Embryonic facial prominence (tissue), 1 donor: ENCODE measurements at regions not wholly inside any gene's neighbourhood (a gene's known extent, or its start where the extent isn't known, plus 50 kb on each side); places are given as distances from the start of the nearest gene placed in this dataset.
"Not testable (repeated sequence)": the region's sequence is repeated elsewhere in the genome, so short reads cannot be mapped to it uniquely, and the experiment has no call there.

Source experiments
- DNase-seq: peaks from one replicate; pipeline ENCODE4 v3.0.0-alpha.2; 2016; ENCODE audit errors: extremely low spot score

DNA sequence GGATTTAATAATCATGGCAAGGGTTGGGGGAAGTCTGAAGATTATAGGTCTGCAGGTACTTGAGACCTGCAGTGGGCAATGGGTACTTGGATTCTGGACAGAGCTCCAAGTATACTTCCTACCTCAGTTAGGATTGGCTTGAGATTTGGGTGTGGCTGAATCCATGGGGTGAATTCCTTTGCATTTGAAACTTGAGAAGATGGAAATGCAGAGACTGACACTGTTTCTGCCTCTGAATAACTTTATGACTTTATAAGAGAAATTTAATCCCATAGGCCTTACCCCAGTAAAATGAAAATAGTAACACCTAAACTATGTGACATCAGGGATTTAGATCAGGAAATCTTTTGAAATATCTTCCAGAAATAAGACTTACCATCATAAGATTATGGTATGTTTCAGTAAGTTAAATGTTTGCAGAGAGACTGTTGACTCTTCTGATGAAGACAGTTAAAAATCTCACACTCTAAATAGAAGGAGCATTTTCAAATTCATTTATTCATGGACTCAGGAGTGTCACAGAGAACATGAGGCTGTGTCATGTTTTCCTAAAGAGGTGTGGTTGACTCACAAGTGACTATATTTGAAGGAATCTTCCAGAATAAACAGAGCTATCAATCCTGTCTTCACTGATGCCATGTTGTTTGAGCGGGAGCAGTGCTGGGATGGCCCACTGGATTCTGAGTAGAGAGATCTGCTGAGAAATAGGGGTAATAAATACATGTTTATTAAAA lies 513.5 kb upstream of the NR3C2 start:
- no peak for DNase-seq

DNA sequence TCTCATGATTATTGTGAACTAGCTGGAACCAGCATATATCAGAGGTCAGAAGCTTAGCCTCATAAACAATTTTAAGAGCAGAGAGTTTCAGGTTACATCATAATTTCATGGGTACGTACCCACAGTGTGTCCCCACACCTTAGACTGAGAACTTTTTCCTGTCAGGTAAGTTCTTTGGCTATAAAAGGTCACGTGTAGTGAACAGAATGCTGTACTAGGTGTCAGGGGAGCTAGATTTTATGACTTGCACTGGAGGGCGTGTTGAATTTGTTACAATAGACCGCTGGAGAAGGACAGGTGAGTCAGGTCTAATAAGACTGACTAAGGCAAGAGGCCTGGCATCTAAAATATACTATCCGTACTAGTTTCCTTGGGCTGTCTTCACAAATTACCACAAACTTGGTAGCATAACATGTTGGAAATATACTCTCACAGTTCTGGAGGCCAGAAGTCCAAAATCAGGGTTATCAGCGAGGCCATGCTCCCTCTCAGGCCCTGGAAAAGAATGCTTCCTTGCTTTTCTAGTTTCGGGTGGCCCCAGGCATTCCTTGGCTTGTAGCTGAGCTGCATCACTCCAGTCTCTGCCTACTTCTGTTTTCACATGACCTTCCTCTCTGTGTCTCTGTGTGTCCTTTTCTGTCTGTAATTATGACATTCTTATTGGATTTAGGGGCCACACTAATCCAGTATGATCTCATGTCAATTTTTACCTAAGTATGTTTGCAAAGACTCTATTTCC lies 512.0 kb upstream of the NR3C2 start:
- DNase-seq = no peak

DNA sequence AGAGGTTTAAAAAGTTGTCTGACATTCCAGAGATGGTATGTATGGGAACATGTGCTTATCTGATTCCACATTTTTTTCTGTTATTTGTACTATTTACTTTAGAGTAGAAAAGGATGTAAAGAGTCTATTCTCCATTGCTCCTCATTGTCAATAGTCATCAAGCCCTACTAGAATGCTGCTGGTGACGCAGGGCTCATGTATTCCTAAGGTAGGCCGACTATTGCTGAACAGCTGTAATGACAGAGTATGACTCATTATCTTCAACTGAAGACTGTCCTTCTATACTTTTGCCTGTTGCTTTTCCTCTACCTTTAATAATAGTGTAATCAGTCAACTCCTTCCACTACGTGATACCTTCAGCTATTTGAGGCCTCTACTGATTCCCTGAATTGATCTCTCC lies 509.1 kb upstream of the NR3C2 start:
- no peak for DNase-seq

DNA sequence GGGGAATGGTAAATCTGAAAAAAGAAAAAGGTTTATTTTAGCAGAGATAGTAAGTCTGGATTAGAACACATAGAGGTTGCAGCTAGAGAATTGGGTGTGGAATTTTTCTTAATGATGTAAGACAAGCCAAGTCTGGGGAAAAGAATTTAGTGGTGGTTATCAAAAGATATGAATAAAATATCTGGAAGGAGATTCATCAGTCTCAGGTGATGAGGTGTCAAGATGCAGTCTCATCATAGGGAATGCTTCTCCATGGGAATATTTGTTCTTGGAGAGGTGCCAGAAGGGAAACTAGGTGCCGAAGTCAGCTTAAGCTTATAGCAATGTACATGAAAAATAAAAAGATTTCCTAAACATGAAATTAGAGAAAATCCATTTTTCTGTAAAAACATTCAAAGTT lies 504.1 kb upstream of the NR3C2 start:
- no peak for DNase-seq

DNA sequence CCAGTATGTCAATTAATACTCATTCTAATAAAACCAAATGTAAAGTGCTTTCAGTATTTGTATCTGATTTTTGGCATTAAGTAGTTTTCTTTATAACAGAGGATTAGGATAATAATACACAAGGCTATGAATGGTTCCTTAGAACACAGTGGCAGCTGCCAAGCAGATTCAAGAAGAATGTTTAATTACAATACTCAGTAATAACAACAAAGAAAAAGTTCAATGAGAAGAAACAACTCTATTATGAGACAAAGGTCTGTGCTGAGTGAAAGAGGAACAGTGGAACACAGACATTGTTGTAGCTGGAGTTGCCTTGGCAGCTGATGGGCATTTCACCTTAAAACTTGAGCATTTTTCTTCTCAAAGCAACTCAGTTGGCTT lies 502.6 kb upstream of the NR3C2 start:
- no peak for DNase-seq

DNA sequence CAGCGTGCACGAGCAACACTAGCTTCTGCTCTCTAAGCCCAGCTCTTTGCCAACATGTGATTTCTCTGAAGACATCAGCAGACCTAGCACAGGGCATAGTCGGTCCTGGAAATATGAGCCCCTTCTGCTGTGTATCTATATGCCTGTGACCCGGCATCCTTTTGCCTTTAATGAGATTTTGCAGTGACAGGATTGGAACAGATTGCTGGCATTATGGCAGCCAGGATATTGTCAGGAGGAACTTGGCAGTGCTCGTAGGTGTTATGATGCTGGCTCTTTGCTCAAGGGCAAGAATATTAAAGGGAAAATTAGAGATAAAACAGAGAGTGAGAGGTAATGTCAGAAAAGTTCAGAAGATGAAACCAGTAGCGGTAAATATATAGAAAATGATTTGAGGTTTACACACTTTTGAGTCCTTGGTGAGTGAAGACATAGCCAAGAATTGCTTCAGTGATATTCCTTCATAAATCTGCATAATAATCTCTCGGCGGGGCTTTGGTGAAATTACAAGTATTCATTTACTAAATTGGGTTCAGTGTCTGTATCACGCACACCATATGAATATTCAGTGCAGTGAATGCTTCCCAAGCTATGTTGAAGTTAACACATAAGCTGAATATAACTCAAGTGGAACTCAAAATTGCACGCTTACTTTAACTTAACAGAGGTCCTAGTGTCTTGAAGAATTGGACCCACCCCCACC lies 502.1 kb upstream of the NR3C2 start:
- no peak for DNase-seq

DNA sequence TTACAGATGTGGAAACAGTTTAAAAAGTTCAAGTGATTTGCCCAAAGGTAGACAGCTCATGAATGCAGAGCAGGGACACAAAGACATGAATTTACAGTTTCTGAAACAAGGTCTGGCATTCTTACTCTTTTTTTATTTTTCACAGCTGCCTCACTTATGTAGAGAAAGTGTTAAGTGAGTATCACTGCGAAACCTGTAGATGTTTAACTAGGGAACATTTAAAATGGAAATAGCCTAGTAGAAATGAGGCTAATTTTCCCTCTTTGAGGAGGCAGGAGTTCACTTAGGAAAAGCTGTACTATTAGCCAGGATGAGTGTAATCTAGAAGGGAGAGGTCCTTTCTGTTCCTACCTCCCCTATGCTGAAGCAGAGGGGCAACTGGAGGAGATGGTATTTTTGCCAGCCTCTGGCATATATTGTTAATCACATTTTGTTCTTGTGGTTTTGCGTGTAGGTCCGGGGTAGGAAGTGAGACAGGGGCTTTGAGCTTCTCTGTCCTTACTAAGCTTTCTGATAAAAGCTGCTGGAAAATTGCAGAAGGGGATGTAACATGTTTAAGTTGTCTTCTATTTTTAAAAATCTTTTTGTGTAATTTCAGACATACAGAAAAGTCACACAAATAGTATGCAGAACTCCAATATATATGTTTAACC lies 492.8 kb upstream of the NR3C2 start:
- DNase-seq = no peak

DNA sequence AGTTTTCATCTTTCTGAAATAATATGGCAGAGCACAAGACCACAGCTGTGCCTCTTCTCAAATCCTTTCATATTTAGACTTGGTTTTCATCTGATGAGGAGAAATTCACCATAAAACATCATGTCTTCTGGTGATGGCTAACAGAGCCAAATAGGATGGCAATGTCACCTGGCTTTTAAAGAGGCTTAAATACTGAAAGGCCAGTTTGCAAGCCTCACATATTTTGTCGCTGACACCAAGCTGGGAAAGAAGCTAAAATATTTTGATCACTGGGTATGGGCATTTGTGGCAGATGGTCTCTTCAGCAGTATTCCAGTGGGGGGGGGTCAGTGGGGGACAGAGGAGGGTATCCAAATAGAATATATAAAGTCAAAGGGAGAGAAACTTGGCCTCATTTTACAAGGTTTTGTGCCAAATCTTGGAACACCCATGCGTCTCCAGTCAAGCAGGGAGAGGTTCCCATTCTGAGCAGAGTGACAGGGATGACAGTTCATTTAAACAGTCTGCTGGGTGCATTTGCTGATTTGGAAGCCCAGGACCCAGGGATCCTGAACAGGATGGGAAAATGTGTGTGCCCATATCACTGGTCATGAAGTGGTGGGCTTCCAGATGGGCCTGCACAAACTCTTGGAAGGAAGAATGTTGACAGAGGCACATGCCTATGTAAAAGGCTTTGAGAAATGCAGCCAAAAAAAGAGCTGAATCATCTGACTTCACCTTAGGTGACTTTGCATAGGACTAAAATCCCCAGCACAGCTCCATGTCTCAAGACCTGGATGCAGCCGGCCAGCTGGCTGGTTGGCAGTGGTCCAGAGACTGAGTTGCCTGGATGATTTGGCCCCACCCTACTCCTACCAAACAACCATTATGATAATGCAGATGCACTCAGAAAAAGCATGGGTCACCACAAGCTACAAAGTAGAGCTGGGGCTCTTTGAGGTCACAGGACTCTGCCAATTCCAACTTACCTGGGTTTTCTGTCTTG lies 484.4 kb upstream of the NR3C2 start:
- DNase-seq = no peak

DNA sequence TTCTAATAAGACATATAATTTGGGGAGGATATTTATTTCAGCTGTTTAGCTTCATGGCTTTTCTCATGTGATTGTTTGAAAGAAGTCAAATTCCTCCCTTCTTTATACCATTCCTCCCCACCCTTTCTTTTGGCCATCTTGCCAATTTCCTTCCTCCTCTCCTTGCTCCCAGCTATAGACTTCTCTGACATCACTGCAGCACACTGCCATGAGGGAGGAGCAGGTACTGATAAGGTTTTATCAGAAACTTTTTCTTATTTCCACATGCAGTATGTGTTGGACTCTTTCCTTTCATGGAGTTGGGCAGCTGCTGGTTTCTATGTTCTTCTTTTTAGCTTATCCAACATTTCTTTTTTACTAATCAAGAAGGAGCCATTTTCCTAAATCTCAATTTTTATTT lies 481.7 kb upstream of the NR3C2 start:
- no peak for DNase-seq

DNA sequence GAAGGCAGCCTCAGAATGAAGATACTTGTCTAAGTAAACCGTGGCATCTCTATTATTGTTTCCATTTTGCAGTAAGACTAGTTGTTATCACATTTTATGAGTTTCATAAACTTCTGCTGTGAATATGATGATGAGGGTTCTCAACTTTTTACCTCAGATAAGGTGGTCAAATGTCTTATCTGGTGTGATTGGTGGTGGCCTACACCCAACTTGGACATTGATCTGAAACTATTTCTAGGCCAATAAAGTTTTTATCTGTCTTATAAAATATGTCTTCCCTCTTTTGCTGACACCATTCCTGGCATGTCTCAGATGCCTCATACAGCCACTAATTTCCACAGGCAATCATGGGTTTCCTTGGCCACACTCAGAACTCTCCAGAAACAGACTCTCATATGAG lies 480.3 kb upstream of the NR3C2 start:
- DNase-seq = no peak

DNA sequence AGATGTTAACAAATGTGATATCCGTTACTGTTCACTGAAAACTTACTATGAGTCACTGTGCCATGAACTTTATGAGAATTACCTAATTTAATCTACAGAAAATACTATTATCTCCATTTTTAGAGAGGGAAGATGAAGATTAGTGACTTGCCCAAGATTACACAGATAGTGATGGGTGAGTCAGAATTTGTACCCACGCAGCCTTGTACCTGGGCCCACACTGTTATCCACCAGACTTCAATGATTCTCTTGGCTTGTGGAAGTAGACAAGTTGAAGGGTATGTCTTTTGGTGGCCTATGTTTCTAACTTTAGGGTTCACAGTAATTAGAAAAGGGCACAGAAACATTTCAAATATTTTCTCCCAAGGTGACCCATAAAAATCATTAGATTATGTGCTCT lies 472.5 kb upstream of the NR3C2 start:
- no peak for DNase-seq

DNA sequence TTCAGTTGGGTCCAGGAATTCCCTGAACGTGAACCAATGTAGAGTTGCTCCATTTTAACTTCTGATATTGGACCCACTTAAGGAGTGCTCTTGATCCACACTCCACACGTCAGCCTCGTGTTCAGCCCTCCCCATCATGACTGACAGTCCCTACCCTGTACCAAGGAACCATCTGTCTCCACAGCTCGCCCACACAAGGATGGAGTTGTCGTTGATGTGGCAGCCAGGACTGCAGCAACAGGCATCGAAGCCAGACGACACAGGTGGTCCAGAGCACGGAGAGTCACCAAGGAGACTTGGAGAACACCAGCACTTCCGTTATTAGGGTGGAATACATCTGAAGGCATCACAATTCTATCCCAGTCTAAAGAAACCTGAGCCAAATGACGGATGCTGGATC lies 472.1 kb upstream of the NR3C2 start:
- no peak for DNase-seq

DNA sequence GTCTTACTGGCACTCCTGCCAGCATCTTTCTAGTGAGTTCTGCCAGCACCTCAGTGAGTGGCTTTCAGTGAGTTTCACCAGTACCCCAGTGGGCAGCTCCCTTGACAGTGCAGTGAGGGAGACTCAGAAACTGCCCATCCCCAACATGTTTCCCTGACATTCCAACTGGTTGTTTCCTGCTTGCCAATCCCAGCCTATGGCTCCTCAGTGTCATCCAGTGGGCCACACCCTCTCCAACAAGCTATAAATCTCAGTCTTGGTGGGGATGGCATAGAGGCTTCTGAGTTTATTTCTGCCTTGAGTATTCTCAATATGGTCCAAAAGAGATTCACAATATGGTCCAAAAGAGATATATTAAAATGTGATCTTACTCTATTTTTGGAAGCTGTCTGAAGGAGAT lies 461.2 kb upstream of the NR3C2 start:
- DNase-seq = no peak

DNA sequence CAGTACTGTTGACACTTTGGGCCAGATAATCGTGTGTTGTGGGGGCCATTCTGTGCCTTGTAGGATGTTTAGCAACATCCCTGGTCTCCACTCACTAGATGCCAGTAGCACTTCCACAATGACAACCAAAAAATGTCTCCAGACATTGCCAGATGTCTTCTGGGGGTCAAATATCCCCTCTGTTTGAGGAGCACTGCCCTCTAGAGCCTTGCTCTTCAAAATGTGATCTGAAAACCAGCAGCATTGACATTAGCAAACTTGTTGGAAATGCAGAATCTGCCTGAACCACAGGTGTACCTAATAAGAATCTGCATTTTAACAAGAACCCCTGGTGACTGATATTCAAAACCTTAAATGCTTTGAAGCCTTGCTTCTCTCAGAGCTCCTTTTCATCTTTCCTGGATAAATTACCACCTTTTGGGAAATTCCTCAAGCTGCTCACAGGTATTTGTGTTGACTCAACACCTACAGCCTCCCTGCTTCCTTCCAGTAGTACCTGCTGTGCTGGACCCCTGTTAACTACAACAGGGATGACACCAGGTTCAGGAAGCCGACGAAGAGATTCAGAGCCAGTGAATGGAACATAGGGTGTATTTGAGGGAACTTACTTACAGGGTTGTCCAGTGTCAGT lies 459.0 kb upstream of the NR3C2 start:
- DNase-seq = no peak

DNA sequence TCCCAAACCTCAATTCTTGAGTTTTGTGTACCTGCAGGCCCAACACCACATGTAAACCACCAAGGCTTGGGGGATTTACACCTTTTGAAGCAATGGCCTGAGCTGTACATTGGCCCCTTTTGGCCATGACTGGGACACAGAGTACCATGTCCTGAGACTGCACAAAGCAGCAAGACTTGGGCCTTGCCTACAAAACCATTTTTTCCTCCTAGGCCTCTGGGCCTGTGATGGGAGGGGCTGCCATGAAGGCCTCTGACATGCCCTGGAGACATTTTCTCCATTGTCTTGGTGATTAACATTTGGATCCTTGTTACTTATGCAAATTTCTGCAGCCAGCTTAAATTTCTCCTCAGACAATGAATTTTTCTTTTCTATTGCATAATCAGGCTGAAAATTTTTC lies 455.9 kb upstream of the NR3C2 start:
- DNase-seq = not testable (repeated sequence)

DNA sequence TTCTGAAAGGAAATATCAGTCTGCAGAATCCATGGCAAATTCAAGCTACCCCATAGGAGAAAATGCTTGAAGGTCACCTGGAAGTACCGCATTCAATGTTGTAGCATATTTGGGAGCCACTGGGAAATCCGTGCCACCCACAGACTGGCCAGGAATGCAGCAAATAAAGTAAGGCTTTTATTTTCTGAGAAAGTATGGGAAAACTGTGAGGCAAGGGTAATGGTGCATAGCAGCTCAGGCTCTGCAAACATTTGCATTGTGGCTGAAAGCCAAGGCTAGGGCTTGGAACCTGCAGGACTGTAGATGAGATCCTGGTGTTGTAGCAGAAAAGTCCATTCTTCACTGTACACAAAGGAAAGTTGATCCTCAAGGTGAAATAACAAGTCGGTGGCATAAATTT lies 450.9 kb upstream of the NR3C2 start:
- DNase-seq = no peak

DNA sequence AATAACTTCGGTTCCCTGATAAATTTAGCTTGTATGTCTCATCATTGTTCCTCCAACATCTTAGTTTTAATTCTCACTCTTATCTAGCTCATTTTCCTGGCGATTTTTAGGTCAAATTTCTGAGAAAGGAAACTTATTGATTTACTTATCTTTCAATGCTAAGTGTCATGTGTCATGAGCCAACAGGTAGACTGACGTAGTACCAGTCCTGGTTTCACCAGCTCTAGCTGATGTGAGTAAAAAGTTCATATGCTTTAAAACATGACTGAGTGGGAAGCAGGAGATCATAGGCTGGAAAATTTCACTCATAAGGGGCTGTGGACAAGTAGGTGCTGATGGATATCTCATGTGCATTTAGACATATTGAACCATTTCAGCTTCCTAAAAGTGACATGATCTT lies 441.7 kb upstream of the NR3C2 start:
- no peak for DNase-seq

DNA sequence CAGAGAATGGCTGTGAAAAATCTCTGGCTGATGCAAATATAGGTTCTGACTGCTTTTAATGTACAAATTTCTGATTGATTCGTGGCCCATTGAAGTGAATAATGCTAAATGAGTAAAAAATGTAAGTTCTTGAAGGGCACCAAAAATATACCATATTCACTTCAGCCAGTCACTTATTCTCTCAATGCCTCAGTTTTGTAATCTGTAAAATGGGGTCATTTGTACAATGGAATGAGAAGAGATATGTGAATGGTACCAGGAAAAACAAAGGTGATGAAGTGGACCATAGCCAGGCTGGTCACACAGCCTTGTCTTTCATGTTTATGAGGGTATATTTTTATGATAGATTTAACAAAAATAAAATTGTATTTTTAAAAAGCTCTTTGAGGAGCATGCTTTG lies 441.2 kb upstream of the NR3C2 start:
- DNase-seq = no peak

DNA sequence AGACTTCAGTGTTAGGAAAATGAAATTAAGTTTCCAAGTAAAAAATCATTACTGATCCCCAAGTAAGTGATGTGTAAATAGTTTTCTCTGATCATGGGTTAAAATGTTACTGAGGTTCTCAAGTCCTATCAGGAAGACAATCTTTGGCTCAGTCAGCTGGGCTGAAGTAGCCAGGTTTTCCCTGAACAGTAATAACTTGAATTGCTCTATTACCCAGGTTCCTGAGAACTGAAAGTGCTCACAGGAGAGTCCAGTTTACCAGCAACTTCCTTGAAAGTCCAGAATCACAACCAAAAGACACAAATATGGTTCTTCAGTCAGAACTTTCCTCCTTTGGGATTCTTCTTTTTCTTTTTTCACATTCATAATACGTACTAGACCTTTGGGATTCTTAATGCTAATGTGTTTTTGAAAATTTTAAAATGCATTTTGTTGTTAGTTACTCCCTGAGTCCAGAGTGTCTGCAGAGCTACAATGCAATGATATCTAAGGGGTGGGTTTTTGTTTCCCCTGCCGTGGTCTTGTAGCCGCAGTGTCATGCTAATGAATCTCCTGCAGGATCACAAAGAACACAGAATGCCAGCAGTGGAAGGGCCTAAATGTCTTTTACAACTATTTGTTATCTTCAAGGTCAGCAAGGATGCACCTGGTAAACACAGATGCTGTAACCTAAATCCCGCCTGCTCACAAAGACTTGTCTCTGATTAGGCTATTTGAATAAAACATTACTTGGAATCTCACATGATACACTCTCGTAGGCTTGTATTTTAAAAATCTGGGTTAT lies 439.8 kb upstream of the NR3C2 start:
- no peak for DNase-seq

DNA sequence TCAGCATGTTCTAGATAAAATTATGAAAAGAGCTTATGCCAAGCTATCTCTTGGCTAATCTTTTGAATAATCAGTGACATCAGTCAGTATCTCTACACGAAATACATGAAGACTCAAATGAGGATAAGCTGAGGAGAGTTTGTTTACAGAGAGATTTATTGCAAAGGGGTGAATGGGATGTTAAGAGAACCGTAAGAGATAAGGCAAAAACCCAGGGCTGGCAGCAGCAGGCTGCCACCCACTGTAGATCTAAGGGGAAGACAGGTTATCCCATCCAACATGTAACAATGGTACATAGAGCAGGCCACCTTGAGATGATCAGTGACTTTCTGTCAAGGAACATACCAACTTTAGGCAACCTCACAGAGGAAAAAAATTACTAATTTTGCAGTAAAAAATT lies 432.1 kb upstream of the NR3C2 start:
- no peak for DNase-seq
